ENCODE measurements at regions not wholly inside any gene's neighbourhood (a gene's known extent, or its start where the extent isn't known, plus 50 kb on each side); places are given as distances from the start of the nearest gene placed in this dataset.

GRCh38 chr22:45102896-45103420, 60.8 kb upstream of the NUP50 start:
- Mint-ChIP-seq H3K27me3 (peaks cover 15% of the 10 kb centered on the region), H3K9me3 (no peaks in the 10 kb centered on the region), H3K4me1 (peaks cover 2% of the 10 kb centered on the region), H3K27ac (no peak overlapping the region), H3K36me3 (ENCODE audit: low read depth) (no peaks in the 10 kb centered on the region), H3K4me3 (no peak overlapping the region)
- DNase-seq, result no peak
- intact Hi-C loops (cut with micrococcal nuclease), result no loop called here

GRCh38 chr22:45103756-45104155, 60.0 kb upstream of the NUP50 start:
- intact Hi-C loops (cut with micrococcal nuclease), result no loop called here
- Mint-ChIP-seq H3K9me3 (no peaks in the 10 kb centered on the region), H3K4me1 (peaks cover 2% of the 10 kb centered on the region), H3K27me3 (peaks cover 13% of the 10 kb centered on the region), H3K27ac (no peak overlapping the region), H3K4me3 (no peak overlapping the region), H3K36me3 (ENCODE audit: low read depth) (no peaks in the 10 kb centered on the region)
- no peak for DNase-seq

GRCh38 chr22:45104313-45104712, 59.4 kb upstream of the NUP50 start:
- no peak overlapping the region for H3K27ac Mint-ChIP-seq
- no peak for DNase-seq
- H3K9me3 Mint-ChIP-seq, result no peaks in the 10 kb centered on the region
- peaks cover 2% of the 10 kb centered on the region for H3K4me1 Mint-ChIP-seq
- intact Hi-C loops (cut with micrococcal nuclease), result no loop called here
- H3K4me3 Mint-ChIP-seq, result no peak overlapping the region
- H3K36me3 Mint-ChIP-seq (ENCODE audit: low read depth), result no peaks in the 10 kb centered on the region
- H3K27me3 Mint-ChIP-seq, result peaks cover 13% of the 10 kb centered on the region

GRCh38 chr22:45105281-45105702, 58.4 kb upstream of the NUP50 start:
- peaks cover 2% of the 10 kb centered on the region for H3K4me1 Mint-ChIP-seq
- H3K9me3 Mint-ChIP-seq, result no peaks in the 10 kb centered on the region
- H3K4me3 Mint-ChIP-seq, result no peak overlapping the region
- DNase-seq, result no peak
- intact Hi-C loops (cut with micrococcal nuclease), result no loop called here
- H3K27me3 Mint-ChIP-seq, result peaks cover 14% of the 10 kb centered on the region
- H3K36me3 Mint-ChIP-seq (ENCODE audit: low read depth), result no peaks in the 10 kb centered on the region
- no peak overlapping the region for H3K27ac Mint-ChIP-seq

- Mint-ChIP-seq H3K4me1 (no peaks in the 10 kb centered on the region), H3K36me3 (ENCODE audit: low read depth) (no peaks in the 10 kb centered on the region), H3K27me3 (peaks cover 4% of the 10 kb centered on the region), H3K9me3 (no peaks in the 10 kb centered on the region), H3K4me3 (no peak overlapping the region), H3K27ac (no peak overlapping the region)
- intact Hi-C loops (cut with micrococcal nuclease), result no loop called here
- DNase-seq, result no peak
Measured at GRCh38 chr22:45107671-45108070, 56.1 kb upstream of the NUP50 start.

- intact Hi-C loops (cut with micrococcal nuclease), result no loop called here
- H3K27me3 Mint-ChIP-seq, result peaks cover 8% of the 10 kb centered on the region
- no peaks in the 10 kb centered on the region for H3K36me3 Mint-ChIP-seq (ENCODE audit: low read depth)
- no peaks in the 10 kb centered on the region for H3K4me1 Mint-ChIP-seq
- no peak for DNase-seq
- H3K9me3 Mint-ChIP-seq, result no peaks in the 10 kb centered on the region
- no peak overlapping the region for H3K27ac Mint-ChIP-seq
- no peak overlapping the region for H3K4me3 Mint-ChIP-seq
Measured at GRCh38 chr22:45112136-45112879, 51.4 kb upstream of the NUP50 start.
